ENCODE measurements at regions not wholly inside any gene's neighbourhood (a gene's known extent, or its start where the extent isn't known, plus 50 kb on each side); places are given as distances from the start of the nearest gene placed in this dataset.

- Mint-ChIP-seq H3K36me3 (no peaks in the 10 kb centered on the region), H3K9me3 (peaks cover 0 to 6% (median 4%) of the 10 kb centered on the region in 7 donors), H3K4me3 (no peak overlapping the region), H3K27ac (no peak overlapping the region), H3K27me3 (ENCODE audit: low read depth in 3 of 3) (no peaks in the 10 kb centered on the region), H3K4me1 (no peaks in the 10 kb centered on the region)
- H3K4me2 ChIP-seq (replicated peaks; ENCODE audit: extremely low read depth, low read length, poor library complexity, severe bottlenecking): no peak overlapping the region
- no peak overlapping the region for H3K4me3 ChIP-seq (replicated peaks in 1 of 3; ENCODE audit: low read depth in 2 of 3, low read length in 3 of 3)
- no peaks in the 10 kb centered on the region for H3K27me3 ChIP-seq (ENCODE audit: control insufficient read depth in 2 of 2, insufficient read depth in 2 of 2, low read length in 2 of 2)
- H2AFZ ChIP-seq (ENCODE audit: insufficient read depth, low read depth, low read length, poor library complexity, severe bottlenecking): no peak overlapping the region
- H3K9ac ChIP-seq (ENCODE audit: insufficient read depth, low read length, poor library complexity, severe bottlenecking): no peak overlapping the region
- intact Hi-C loops (cut with micrococcal nuclease): no loop called here
- no peaks in the 10 kb centered on the region for H4K20me1 ChIP-seq (ENCODE audit: insufficient read depth, low read length)
- TF ChIP-seq CTCF (IDR thresholded peaks at IDR 0.05): no peak
- no peak for DNase-seq
- no peaks in the 10 kb centered on the region for H3K36me3 ChIP-seq (replicated peaks in 1 of 2; ENCODE audit: control insufficient read depth in 1 of 2, insufficient read depth in 2 of 2, low read length in 2 of 2)
- no peaks in the 10 kb centered on the region for H3K4me1 ChIP-seq (ENCODE audit: control insufficient read depth in 1 of 2, insufficient read depth in 2 of 2, low read length in 2 of 2)
- peaks cover 0 to 3% of the 10 kb centered on the region in 2 donors for H3K9me3 ChIP-seq (replicated peaks in 1 of 2; ENCODE audit: control insufficient read depth in 1 of 2, insufficient read depth in 1 of 2, low read length in 2 of 2)
- H3K27ac ChIP-seq (ENCODE audit: low read depth in 1 of 2, low read length in 2 of 2): no peak overlapping the region
- H3K79me2 ChIP-seq (ENCODE audit: insufficient read depth, low read length): no peaks in the 10 kb centered on the region
These were observed 964.5 kb upstream of the MBL2 start for GRCh38 chr10:53737132-53737531.

DNA sequence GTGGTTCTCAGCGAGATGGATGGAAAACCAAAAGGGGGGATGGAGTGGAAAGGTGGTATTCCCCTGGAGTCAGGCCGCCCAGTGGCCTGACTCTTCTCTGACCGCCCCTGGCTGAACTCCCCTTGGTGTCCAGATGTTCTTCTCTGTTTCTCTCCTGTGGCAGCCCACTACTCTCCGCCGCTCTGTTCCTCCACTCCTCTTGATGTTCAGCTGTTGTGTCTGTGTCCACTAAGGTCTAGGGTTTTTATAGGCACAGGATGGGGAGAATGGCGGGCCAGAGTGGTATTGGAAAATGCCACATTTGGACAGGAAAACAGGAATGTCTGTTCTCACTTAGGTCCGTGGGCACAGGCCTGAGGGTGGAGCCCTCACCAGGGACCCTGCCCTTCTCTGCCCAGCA lies 954.3 kb upstream of the MBL2 start:
- Histone ChIP-seq H3K36me3 (replicated peaks in 1 of 2; ENCODE audit: control insufficient read depth in 1 of 2, insufficient read depth in 2 of 2, low read length in 2 of 2) (no peaks in the 10 kb centered on the region), H3K27me3 (ENCODE audit: control insufficient read depth in 2 of 2, insufficient read depth in 2 of 2, low read length in 2 of 2) (no peaks in the 10 kb centered on the region), H3K9me3 (replicated peaks in 1 of 2; ENCODE audit: control insufficient read depth in 1 of 2, insufficient read depth in 1 of 2, low read length in 2 of 2) (peaks cover 0 to 7% of the 10 kb centered on the region in 2 donors), H3K4me1 (ENCODE audit: control insufficient read depth in 1 of 2, insufficient read depth in 2 of 2, low read length in 2 of 2) (no peaks in the 10 kb centered on the region), H3K4me2 (replicated peaks; ENCODE audit: extremely low read depth, low read length, poor library complexity, severe bottlenecking) (no peak overlapping the region), H2AFZ (ENCODE audit: insufficient read depth, low read depth, low read length, poor library complexity, severe bottlenecking) (no peak overlapping the region), H3K4me3 (replicated peaks in 1 of 3; ENCODE audit: low read depth in 2 of 3, low read length in 3 of 3) (no peak overlapping the region), H3K27ac (ENCODE audit: low read depth in 1 of 2, low read length in 2 of 2) (no peak overlapping the region), H3K9ac (ENCODE audit: insufficient read depth, low read length, poor library complexity, severe bottlenecking) (no peak overlapping the region), H3K79me2 (ENCODE audit: insufficient read depth, low read length) (no peaks in the 10 kb centered on the region), H4K20me1 (ENCODE audit: insufficient read depth, low read length) (no peaks in the 10 kb centered on the region)
- no peak overlapping the region for H3K4me3 Mint-ChIP-seq
- 80% methylated on average over 4 of the region's 7 CpGs for WGBS (ENCODE audit: insufficient coverage)
- peaks cover 0 to 7% (median 0%) of the 10 kb centered on the region in 7 donors for H3K9me3 Mint-ChIP-seq
- TF ChIP-seq CTCF (IDR thresholded peaks at IDR 0.05): no peak
- intact Hi-C loops (cut with micrococcal nuclease): no loop called here
- H3K27me3 Mint-ChIP-seq (ENCODE audit: low read depth in 3 of 3): peaks cover 0 to 1% (median 0%) of the 10 kb centered on the region in 3 donors
- no peak for DNase-seq
- H3K36me3 Mint-ChIP-seq: no peaks in the 10 kb centered on the region
- H3K4me1 Mint-ChIP-seq: no peaks in the 10 kb centered on the region
- no peak overlapping the region for H3K27ac Mint-ChIP-seq
